GM12878 (cell line): ENCODE measurements at regions not wholly inside any gene's neighbourhood (a gene's known extent, or its start where the extent isn't known, plus 50 kb on each side); places are given as distances from the start of the nearest gene placed in this dataset.

Experiments
- ATAC-seq: fragments of 200-7000 bp; cut with Tn5 transposase; 3 replicates; pipeline ENCODE4 v1.9.1; 2020; ENCODE audit warnings: mild to moderate bottlenecking, moderate library complexity
- BruUV-seq: library from RNA; stranded (reverse); fragments of 400-500 nt; replicated peaks from 2 replicates; lab custom pipeline; 2021; lab: Mats Ljungman, UMichigan
- CTCF ChIA-PET: fragments of 300-600 bp; sonication (Branson Sonifier 250); formaldehyde crosslinking; extraction: SDS; loops from one replicate; lab custom pipeline; 2021; ENCODE audit warnings: inconsistent platforms; lab: Yijun Ruan, JAX
- POLR2A ChIA-PET: fragments of 350-600 bp; formaldehyde crosslinking; extraction: SDS; loops from one replicate; lab custom pipeline; 2021; ENCODE audit warnings: inconsistent platforms; lab: Charles Lee
- RAD21 ChIA-PET: fragments of 300-600 bp; sonication (Branson Sonifier 250); formaldehyde crosslinking; loops from one replicate; lab custom pipeline; 2023; ENCODE audit warnings: antibody characterized with exemption; ENCODE audit not compliant: unreplicated experiment; lab: Charles Lee
- SMC1A ChIA-PET: fragments of 300-600 bp; sonication (Branson Sonifier 250); formaldehyde crosslinking; loops from one replicate; lab custom pipeline; 2023; ENCODE audit not compliant: unreplicated experiment, uncharacterized antibody; lab: Charles Lee
- DNase-seq: peaks from one replicate; pipeline ENCODE4 v3.0.0-alpha.2; 2011; ENCODE audit warnings: low read depth, low spot score
- FAIRE-seq: peaks from 3 replicates; lab custom pipeline; 2011; peaks lifted over from hg19 to GRCh38; lab: Jason Lieb, UNC
- H2AFZ ChIP-seq: 2 replicates; pipeline ENCODE4 v1.6.0; 2011; ENCODE audit warnings: low read depth, low read length, control low read depth; ENCODE audit not compliant: control insufficient read depth
- H3K27ac ChIP-seq: 2 replicates; pipeline ENCODE4 v1.5.1; 2011; ENCODE audit warnings: control low read depth; ENCODE audit not compliant: control insufficient read depth, insufficient read depth
- H3K27me3 ChIP-seq, 2 experiments: replicated peaks in 1 of 2; 2 replicates each; pipeline versions ENCODE4 v1.6.0 to v1.6.1; 2011; ENCODE audit warnings: low read length in 1 of 2; ENCODE audit not compliant: control insufficient read depth in 2 of 2, insufficient read depth in 2 of 2
- H3K36me3 ChIP-seq, 2 experiments: 2 replicates each; pipeline ENCODE4 v1.5.1; 2011; ENCODE audit warnings: low read length in 1 of 2; ENCODE audit not compliant: control insufficient read depth in 2 of 2, insufficient read depth in 2 of 2
- H3K4me1 ChIP-seq: 2 replicates; pipeline ENCODE4 v1.6.1; 2011; ENCODE audit warnings: mild to moderate bottlenecking, low read length, moderate library complexity, mixed read lengths; ENCODE audit not compliant: control insufficient read depth, insufficient read depth
- H3K4me2 ChIP-seq: 2 replicates; pipeline ENCODE4 v1.6.0; 2011; ENCODE audit warnings: control low read depth; ENCODE audit not compliant: control insufficient read depth, insufficient read depth
- H3K4me3 ChIP-seq: fragments of 200-600 bp; sonication (generic); 2 replicates; pipeline ENCODE4 v1.5.1; 2016
- H3K79me2 ChIP-seq: 2 replicates; pipeline ENCODE4 v1.6.0; 2011; ENCODE audit warnings: low read length; ENCODE audit not compliant: control insufficient read depth, insufficient read depth
- H3K9ac ChIP-seq: 2 replicates; pipeline ENCODE4 v1.8.0; 2011; ENCODE audit warnings: low read length, control low read depth, mixed read lengths; ENCODE audit not compliant: control insufficient read depth, insufficient read depth
- H3K9me3 ChIP-seq: replicated peaks from 3 replicates; pipeline ENCODE4 v1.5.1; 2011; ENCODE audit warnings: mild to moderate bottlenecking, low read length; ENCODE audit not compliant: control insufficient read depth, insufficient read depth
- H4K20me1 ChIP-seq: 2 replicates; pipeline ENCODE4 v1.6.0; 2011; ENCODE audit not compliant: control insufficient read depth, insufficient read depth
- BCLAF1 ChIP-seq: fragments of 450-650 bp; IDR thresholded peaks from 2 replicates; pipeline ENCODE4 v1.6.1; 2017; ENCODE audit warnings: antibody characterized with exemption, mild to moderate bottlenecking, moderate library complexity
- BMI1 ChIP-seq: fragments of 450-650 bp; IDR thresholded peaks from 2 replicates; pipeline ENCODE4 v1.6.1; 2016; ENCODE audit warnings: mild to moderate bottlenecking, moderate library complexity, borderline replicate concordance
- CHD1 ChIP-seq: IDR thresholded peaks from 2 replicates; pipeline ENCODE4 v1.6.1; 2012; ENCODE audit warnings: low read depth, low read length, improper control_type of control experiment
- DPF2 ChIP-seq: fragments of 450-650 bp; IDR thresholded peaks from 2 replicates; pipeline ENCODE4 v1.6.1; 2017; ENCODE audit warnings: mild to moderate bottlenecking
- EED ChIP-seq: sonication (generic); IDR thresholded peaks from 2 replicates; pipeline ENCODE4 v1.6.1; 2016; ENCODE audit warnings: antibody characterized with exemption, low read depth
- HCFC1 ChIP-seq: fragments of 150-350 bp; IDR thresholded peaks from 2 replicates; pipeline ENCODE4 v1.6.1; 2014; ENCODE audit warnings: low read length
- IKZF1 ChIP-seq: fragments of 450-650 bp; conservative IDR thresholded peaks from 2 replicates; pipeline ENCODE4 v1.6.1; 2017; ENCODE audit warnings: antibody characterized with exemption, mild to moderate bottlenecking
- MEF2B ChIP-seq: fragments of 450-650 bp; IDR thresholded peaks from 2 replicates; pipeline ENCODE4 v1.6.1; 2018; ENCODE audit warnings: mild to moderate bottlenecking, moderate library complexity; ENCODE audit not compliant: partially characterized antibody, poor library complexity, severe bottlenecking
- MTA3 ChIP-seq: IDR thresholded peaks from 2 replicates; pipeline ENCODE4 v1.6.1; 2012; ENCODE audit warnings: low read length, inconsistent platforms, borderline replicate concordance
- NFYA ChIP-seq: IDR thresholded peaks from 2 replicates; pipeline ENCODE4 v1.6.1; 2011; ENCODE audit warnings: low read depth, mild to moderate bottlenecking, low read length, improper control_type of control experiment, borderline replicate concordance
- RBBP5 ChIP-seq: fragments of 200-600 bp; sonication (generic); conservative IDR thresholded peaks from 2 replicates; pipeline ENCODE4 v1.6.1; 2016
- SMC3 ChIP-seq: IDR thresholded peaks from 2 replicates; pipeline ENCODE4 v1.6.1; 2011; ENCODE audit warnings: low read length, improper control_type of control experiment, borderline replicate concordance
- STAT1 ChIP-seq: fragments of 450-650 bp; conservative IDR thresholded peaks from 2 replicates; pipeline ENCODE4 v1.6.1; 2014; ENCODE audit warnings: antibody characterized with exemption, mild to moderate bottlenecking
- TCF7 ChIP-seq: IDR thresholded peaks from 2 replicates; pipeline ENCODE4 v1.6.1; 2014; ENCODE audit warnings: antibody characterized with exemption, borderline replicate concordance
- ZNF217 ChIP-seq: fragments of 450-650 bp; IDR thresholded peaks from 2 replicates; pipeline ENCODE4 v1.6.1; 2017; ENCODE audit warnings: antibody characterized with exemption, mild to moderate bottlenecking
- ZNF24 ChIP-seq: fragments of 450-650 bp; IDR thresholded peaks from 2 replicates; pipeline ENCODE4 v1.6.1; 2017; ENCODE audit warnings: antibody characterized with exemption, mild to moderate bottlenecking
- ZNF687 ChIP-seq: fragments of 450-650 bp; IDR thresholded peaks from 2 replicates; pipeline ENCODE4 v1.6.1; 2017; ENCODE audit warnings: mild to moderate bottlenecking, moderate library complexity
- WGBS: methylation state at CpG from one replicate; pipeline ENCODE4 v1.1.6; 2016; ENCODE audit warnings: low lambda C conversion rate; ENCODE audit not compliant: insufficient replicate concordance, insufficient coverage; ENCODE audit errors: missing lambda C conversion rate; 5-methylcytosine and 5-hydroxymethylcytosine counted together
- in situ Hi-C: fragments of 300-500 bp; cut with MboI; formaldehyde crosslinking; loops from 9 replicates; pipeline ENCODE4 v1.14.3; 2018; ENCODE audit warnings: mixed read lengths
- intact Hi-C: fragments of 100-400 bp; cut with micrococcal nuclease; formaldehyde crosslinking; loops from one replicate; pipeline ENCODE4 v1.14.2; 2022; ENCODE audit not compliant: unreplicated experiment

GRCh38 chr4:1561286-1561990 lies 122.7 kb downstream of the FAM53A start:
- H3K9ac ChIP-seq = no peak overlapping the region
- in situ Hi-C loops (no loop called here), intact Hi-C loops (no loop called here)
- no peaks in the 10 kb centered on the region for H3K27me3 ChIP-seq
- SMC1A ChIA-PET = no interaction called here
- CTCF ChIA-PET = no interaction called here
- H3K4me2 ChIP-seq = no peak overlapping the region
- no peaks in the 10 kb centered on the region for H3K36me3 ChIP-seq
- POLR2A ChIA-PET = no interaction called here
- no peak overlapping the region for H3K27ac ChIP-seq
- H2AFZ ChIP-seq = no peak overlapping the region
- no peak for TF ChIP-seq ZNF217
- no peak for TF ChIP-seq HCFC1
- no peak for TF ChIP-seq ZNF687
- TF ChIP-seq CHD1 = no peak
- no peak for TF ChIP-seq EED
- TF ChIP-seq BCLAF1 = no peak
- TF ChIP-seq SMC3 = no peak
- no peak for TF ChIP-seq MTA3
- TF ChIP-seq IKZF1 = no peak
- TF ChIP-seq MEF2B = no peak
- no peak for TF ChIP-seq STAT1
- TF ChIP-seq TCF7 = no peak
- TF ChIP-seq BMI1 = no peak
- no peak for TF ChIP-seq RBBP5
- no peak for TF ChIP-seq ZNF24
- no peak for TF ChIP-seq DPF2
- no peak for TF ChIP-seq NFYA
- FAIRE-seq (no peak), DNase-seq (no peak), ATAC-seq (no peak)
- no peaks in the 10 kb centered on the region for H3K79me2 ChIP-seq
- RAD21 ChIA-PET = no interaction called here
- H3K4me3 ChIP-seq = no peak overlapping the region
- no peaks in the 10 kb centered on the region for H3K9me3 ChIP-seq
- BruUV-seq = no TSS peak
- no peaks in the 10 kb centered on the region for H3K4me1 ChIP-seq
- no peaks in the 10 kb centered on the region for H4K20me1 ChIP-seq
- 49% methylated on average over 25 of the region's 26 CpGs for WGBS
